NT2/D1 (cell line): ENCODE measurements at regions not wholly inside any gene's neighbourhood (a gene's known extent, or its start where the extent isn't known, plus 50 kb on each side); places are given as distances from the start of the nearest gene placed in this dataset.

Source experiments
- SUZ12 ChIP-seq: IDR thresholded peaks from 2 replicates; pipeline ENCODE4 v1.6.1; 2011; ENCODE audit not compliant: insufficient read length, insufficient read depth; ENCODE audit errors: extremely low read depth
- YY1 ChIP-seq: IDR thresholded peaks from 2 replicates; pipeline ENCODE4 v1.6.1; 2011; ENCODE audit not compliant: insufficient read length, insufficient read depth
- ZNF274 ChIP-seq: IDR thresholded peaks from 2 replicates; pipeline ENCODE4 v1.6.1; 2011; ENCODE audit warnings: mild to moderate bottlenecking, low read depth, low read length

DNA sequence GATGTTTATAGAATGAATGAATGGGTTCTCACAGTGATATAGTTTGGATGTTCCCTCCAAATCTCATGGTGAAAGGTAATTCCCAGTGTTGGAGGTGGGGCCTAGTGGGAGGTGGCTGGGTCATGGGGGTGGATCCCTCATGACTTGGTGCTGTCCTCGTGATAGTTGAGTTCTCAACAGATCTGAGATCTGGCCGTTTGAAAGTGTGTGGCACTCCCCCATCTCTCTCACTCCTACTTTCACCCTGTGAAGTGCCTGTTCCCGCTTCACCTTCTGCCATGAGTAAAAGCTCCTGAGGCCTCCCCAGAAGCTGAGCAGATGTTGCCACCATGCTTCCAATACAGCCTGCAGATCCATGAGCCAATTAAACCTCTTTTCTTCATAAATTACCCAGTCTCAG lies 170.8 kb upstream of the LINGO1 start:
- no peak for TF ChIP-seq ZNF274
- TF ChIP-seq YY1: no peak
- no peak for TF ChIP-seq SUZ12
